MCF 10A (cell line): ENCODE measurements at regions not wholly inside any gene's neighbourhood (a gene's known extent, or its start where the extent isn't known, plus 50 kb on each side); places are given as distances from the start of the nearest gene placed in this dataset.
"Not testable (repeated sequence)": the region's sequence is repeated elsewhere in the genome, so short reads cannot be mapped to it uniquely, and the experiment has no call there.

Experiments
- BruUV-seq: library from RNA; stranded (reverse); fragments of 400-500 nt; replicated peaks from 2 replicates; lab custom pipeline; 2021; lab: Mats Ljungman, UMichigan
- CTCF ChIA-PET: fragments of 300-600 bp; sonication (Branson Sonifier 250); formaldehyde crosslinking; extraction: SDS; loops from one replicate; lab custom pipeline; 2021; ENCODE audit warnings: antibody characterized with exemption, inconsistent platforms; lab: Yijun Ruan, JAX
- POLR2A ChIA-PET: fragments of 300-600, 350-650 bp; sonication (Branson Sonifier 250); formaldehyde crosslinking; extraction: SDS; loops from one replicate; lab custom pipeline; 2020; ENCODE audit warnings: antibody characterized with exemption, inconsistent platforms; lab: Yijun Ruan, JAX
- DNase-seq: peaks from one replicate; pipeline ENCODE4 v3.0.0-alpha.2; 2018; ENCODE audit not compliant: unreplicated experiment
- H3K27ac Mint-ChIP-seq: one replicate; pipeline ENCODE4 v1.8.0; 2022; ENCODE audit warnings: mild to moderate bottlenecking, low read depth, mixed read lengths; ENCODE audit not compliant: unreplicated experiment
- H3K27me3 Mint-ChIP-seq: one replicate; pipeline ENCODE4 v1.8.0; 2022; ENCODE audit warnings: mixed read lengths; ENCODE audit not compliant: insufficient read depth, unreplicated experiment
- H3K36me3 Mint-ChIP-seq: one replicate; pipeline ENCODE4 v1.8.0; 2022; ENCODE audit warnings: mild to moderate bottlenecking, moderate library complexity, mixed read lengths; ENCODE audit not compliant: insufficient read depth, unreplicated experiment
- H3K4me1 Mint-ChIP-seq: one replicate; pipeline ENCODE4 v1.8.0; 2022; ENCODE audit warnings: mixed read lengths; ENCODE audit not compliant: insufficient read depth, unreplicated experiment
- H3K4me3 Mint-ChIP-seq: one replicate; pipeline ENCODE4 v1.8.0; 2022; ENCODE audit warnings: mild to moderate bottlenecking, moderate library complexity, mixed read lengths; ENCODE audit not compliant: unreplicated experiment
- H3K9me3 Mint-ChIP-seq: one replicate; pipeline ENCODE4 v1.8.0; 2022; ENCODE audit warnings: mixed read lengths; ENCODE audit not compliant: unreplicated experiment
- CTCF ChIP-seq: fragments of 200-600 bp; IDR thresholded peaks from one replicate; pipeline ENCODE4 v1.8.0; 2022; ENCODE audit warnings: antibody characterized with exemption, mild to moderate bottlenecking; ENCODE audit not compliant: unreplicated experiment
- intact Hi-C: fragments of 100-400 bp; cut with micrococcal nuclease; formaldehyde crosslinking; loops from 2 replicates; pipeline ENCODE4 v1.14.1; 2022

GRCh38 chr3:164320962-164321361 is 757.3 kb downstream of the SI start:
- Mint-ChIP-seq H3K4me1 (no peaks in the 10 kb centered on the region), H3K36me3 (no peaks in the 10 kb centered on the region), H3K4me3 (no peak overlapping the region), H3K9me3 (no peaks in the 10 kb centered on the region), H3K27ac (no peak overlapping the region), H3K27me3 (peaks cover 29% of the 10 kb centered on the region)
- intact Hi-C loops: no loop called here
- no peak for TF ChIP-seq CTCF
- BruUV-seq: no TSS peak
- CTCF ChIA-PET: no interaction called here
- POLR2A ChIA-PET: no interaction called here
- no peak for DNase-seq

GRCh38 chr3:164306042-164306441 is 772.3 kb downstream of the SI start:
- no peak overlapping the region for H3K27ac Mint-ChIP-seq
- H3K36me3 Mint-ChIP-seq: no peaks in the 10 kb centered on the region
- intact Hi-C loops: no loop called here
- ChIA-PET CTCF (interaction anchor here (0.6 kb wide), 1 partner anchor 30 kb away, joined by 3 read pairs; no protein-coding TSS in a partner anchor), POLR2A (no interaction called here)
- no peaks in the 10 kb centered on the region for H3K4me1 Mint-ChIP-seq
- no TSS peak for BruUV-seq
- no peaks in the 10 kb centered on the region for H3K9me3 Mint-ChIP-seq
- no peak overlapping the region for H3K4me3 Mint-ChIP-seq
- no peaks in the 10 kb centered on the region for H3K27me3 Mint-ChIP-seq
- TF ChIP-seq CTCF: no peak
- DNase-seq: peak; percentile 11

- Mint-ChIP-seq H3K4me3 (no peak overlapping the region), H3K27me3 (no peaks in the 10 kb centered on the region), H3K27ac (no peak overlapping the region), H3K9me3 (no peaks in the 10 kb centered on the region), H3K4me1 (no peaks in the 10 kb centered on the region), H3K36me3 (no peaks in the 10 kb centered on the region)
- no peak for TF ChIP-seq CTCF
- CTCF ChIA-PET: no interaction called here
- no TSS peak for BruUV-seq
- intact Hi-C loops: no loop called here
- no peak for DNase-seq
- POLR2A ChIA-PET: no interaction called here
Measured at GRCh38 chr3:164303894-164304293, 774.4 kb downstream of the SI start.

- Mint-ChIP-seq H3K36me3 (no peaks in the 10 kb centered on the region), H3K27me3 (no peaks in the 10 kb centered on the region), H3K9me3 (no peaks in the 10 kb centered on the region), H3K4me3 (no peak overlapping the region), H3K4me1 (no peaks in the 10 kb centered on the region), H3K27ac (no peak overlapping the region)
- ChIA-PET POLR2A (no interaction called here), CTCF (interaction anchor here (0.6 kb wide), 1 partner anchor 128 kb away, joined by 4 read pairs; no protein-coding TSS in a partner anchor)
- no peak for TF ChIP-seq CTCF
- DNase-seq: no peak
- BruUV-seq: no TSS peak
- intact Hi-C loops: no loop called here
Measured at GRCh38 chr3:164302622-164303021, 775.7 kb downstream of the SI start.

- CTCF ChIA-PET, H3K36me3 Mint-ChIP-seq, intact Hi-C loops, H3K27ac Mint-ChIP-seq, POLR2A ChIA-PET, DNase-seq, BruUV-seq, H3K4me1 Mint-ChIP-seq, H3K9me3 Mint-ChIP-seq, H3K4me3 Mint-ChIP-seq, H3K27me3 Mint-ChIP-seq: not testable (repeated sequence)
Measured at GRCh38 chr3:164291486-164291885, 786.8 kb downstream of the SI start.
